HG03565 (cell line): ENCODE measurements at regions not wholly inside any gene's neighbourhood (a gene's known extent, or its start where the extent isn't known, plus 50 kb on each side); places are given as distances from the start of the nearest gene placed in this dataset.

Source experiments
- ATAC-seq: cut with Tn5 transposase; IDR thresholded peaks from one replicate; pipeline ENCODE4 v1.9.1; 2021; ENCODE audit warnings: mild to moderate bottlenecking, moderate library complexity; ENCODE audit not compliant: unreplicated experiment

- no peak for ATAC-seq
These were observed 819.1 kb upstream of the GRAMD2B start for GRCh38 chr5:125604104-125604503.

GRCh38 chr5:125607018-125607417, 816.2 kb upstream of the GRAMD2B start:
- ATAC-seq, result no peak

GRCh38 chr5:125609011-125609410, 814.2 kb upstream of the GRAMD2B start:
- ATAC-seq, result no peak

GRCh38 chr5:125610892-125611291, 812.3 kb upstream of the GRAMD2B start:
- ATAC-seq, result no peak

- ATAC-seq, result no peak
These were observed 811.7 kb upstream of the GRAMD2B start for GRCh38 chr5:125611541-125611940.

- no peak for ATAC-seq
These were observed 811.0 kb upstream of the GRAMD2B start for GRCh38 chr5:125612181-125612721.

- no peak for ATAC-seq
These were observed 810.4 kb upstream of the GRAMD2B start for GRCh38 chr5:125612776-125613175.

GRCh38 chr5:125630237-125630636, 793.0 kb upstream of the GRAMD2B start:
- ATAC-seq, result no peak

GRCh38 chr5:125633523-125633922, 789.7 kb upstream of the GRAMD2B start:
- ATAC-seq, result no peak

- no peak for ATAC-seq
These were observed 788.9 kb upstream of the GRAMD2B start for GRCh38 chr5:125634216-125634835.

GRCh38 chr5:125639858-125640257, 783.4 kb upstream of the GRAMD2B start:
- no peak for ATAC-seq

- ATAC-seq, result no peak
These were observed 770.4 kb upstream of the GRAMD2B start for GRCh38 chr5:125652761-125653160.

- ATAC-seq, result no peak
These were observed 768.8 kb upstream of the GRAMD2B start for GRCh38 chr5:125654392-125654791.

GRCh38 chr5:125655156-125655555, 768.1 kb upstream of the GRAMD2B start:
- ATAC-seq, result no peak

- ATAC-seq, result no peak
These were observed 765.3 kb upstream of the GRAMD2B start for GRCh38 chr5:125657936-125658335.

- no peak for ATAC-seq
These were observed 763.7 kb upstream of the GRAMD2B start for GRCh38 chr5:125659316-125660023.

GRCh38 chr5:125660231-125660895, 762.8 kb upstream of the GRAMD2B start:
- no peak for ATAC-seq

- no peak for ATAC-seq
These were observed 761.6 kb upstream of the GRAMD2B start for GRCh38 chr5:125661584-125661983.

- no peak for ATAC-seq
These were observed 754.3 kb upstream of the GRAMD2B start for GRCh38 chr5:125668884-125669283.

- ATAC-seq, result no peak
These were observed 749.8 kb upstream of the GRAMD2B start for GRCh38 chr5:125673359-125673950.

- no peak for ATAC-seq
These were observed 743.7 kb upstream of the GRAMD2B start for GRCh38 chr5:125679522-125679921.
